GM19372 (cell line): ENCODE measurements at regions not wholly inside any gene's neighbourhood (a gene's known extent, or its start where the extent isn't known, plus 50 kb on each side); places are given as distances from the start of the nearest gene placed in this dataset.
A peak's percentile ranks its signal among the peaks of the same experiment; 100 is the strongest.
"Not testable (repeated sequence)": the region's sequence is repeated elsewhere in the genome, so short reads cannot be mapped to it uniquely, and the experiment has no call there.

Experiments
- ATAC-seq: cut with Tn5 transposase; IDR thresholded peaks from one replicate; pipeline ENCODE4 v1.9.1; 2021; ENCODE audit warnings: mild to moderate bottlenecking, low read depth, moderate library complexity; ENCODE audit not compliant: unreplicated experiment

- no peak for ATAC-seq
Measured at GRCh38 chr3:66552846-66553245, 52.0 kb upstream of the LRIG1 start.

GRCh38 chr3:66553441-66554113 is 52.8 kb upstream of the LRIG1 start:
- ATAC-seq: no peak

- ATAC-seq: no peak
Measured at GRCh38 chr3:66554178-66554577, 53.4 kb upstream of the LRIG1 start.

GRCh38 chr3:66555214-66555844 is 54.5 kb upstream of the LRIG1 start:
- ATAC-seq: no peak

- no peak for ATAC-seq
Measured at GRCh38 chr3:66557170-66557569, 56.3 kb upstream of the LRIG1 start.

- not testable (repeated sequence) for ATAC-seq
Measured at GRCh38 chr3:66559924-66560323, 59.1 kb upstream of the LRIG1 start.

GRCh38 chr3:66561367-66561766 is 60.5 kb upstream of the LRIG1 start:
- no peak for ATAC-seq

- ATAC-seq: no peak
Measured at GRCh38 chr3:66565301-66565700, 64.5 kb upstream of the LRIG1 start.

- ATAC-seq: no peak
Measured at GRCh38 chr3:66567077-66567476, 66.3 kb upstream of the LRIG1 start.

- no peak for ATAC-seq
Measured at GRCh38 chr3:66572090-66572675, 71.4 kb upstream of the LRIG1 start.

- ATAC-seq: no peak
Measured at GRCh38 chr3:66572938-66573710, 72.3 kb upstream of the LRIG1 start.

- ATAC-seq: no peak
Measured at GRCh38 chr3:66574091-66574490, 73.3 kb upstream of the LRIG1 start.

- no peak for ATAC-seq
Measured at GRCh38 chr3:66577426-66578203, 76.8 kb upstream of the LRIG1 start.

GRCh38 chr3:66581256-66581655 is 80.4 kb upstream of the LRIG1 start:
- ATAC-seq: no peak

- ATAC-seq: peak; percentile 98
Measured at GRCh38 chr3:66582721-66583423, 82.0 kb upstream of the LRIG1 start.

- ATAC-seq: no peak
Measured at GRCh38 chr3:66583424-66584040, 82.7 kb upstream of the LRIG1 start.

GRCh38 chr3:66585520-66586095 is 84.8 kb upstream of the LRIG1 start:
- ATAC-seq: no peak

GRCh38 chr3:66586853-66587252 is 86.0 kb upstream of the LRIG1 start:
- no peak for ATAC-seq

- ATAC-seq: no peak
Measured at GRCh38 chr3:66588340-66588847, 87.6 kb upstream of the LRIG1 start.
